Pancreas (tissue), 10 donors: ENCODE measurements at regions not wholly inside any gene's neighbourhood (a gene's known extent, or its start where the extent isn't known, plus 50 kb on each side); places are given as distances from the start of the nearest gene placed in this dataset.
A peak's percentile ranks its signal among the peaks of the same experiment; 100 is the strongest.
"Not testable (repeated sequence)": the region's sequence is repeated elsewhere in the genome, so short reads cannot be mapped to it uniquely, and the experiment has no call there.

Experiments
- ATAC-seq, 4 donors: fragments of 200-7000 bp; cut with Tn5 transposase; one replicate each; pipeline versions ENCODE4 v1.8.0 to v1.9.1; 2020; ENCODE audit warnings: mild to moderate bottlenecking in 4 of 4, moderate library complexity in 4 of 4
- DNase-seq, 6 donors: peaks; one replicate each; pipeline ENCODE4 v3.0.0-alpha.2; 2020
- FAIRE-seq: peaks from 2 replicates; lab custom pipeline; 2012; peaks lifted over from hg19 to GRCh38; lab: Jason Lieb, UNC
- H3K27ac ChIP-seq, 4 donors: fragments of 200-600 bp; sonication (generic); 1 replicate in 3 of 4; 2 replicates in 1 of 4; pipeline versions ENCODE4 v1.5.0 to v1.8.0; 2020
- H3K27me3 ChIP-seq, 4 donors: fragments of 200-600 bp; one replicate each; pipeline ENCODE4 v1.8.0; 2021
- H3K36me3 ChIP-seq, 3 donors: fragments of 200-600 bp; sonication (generic) in 1 of 3; one replicate each; pipeline versions ENCODE4 v1.5.0 to v1.8.0; 2020 to 2021
- H3K4me1 ChIP-seq, 3 donors: fragments of 200-600 bp; one replicate each; pipeline ENCODE4 v1.8.0; 2021
- H3K4me3 ChIP-seq, 4 donors: fragments of 200-600 bp; sonication (generic) in 2 of 4; one replicate each; pipeline versions ENCODE4 v1.5.0 to v1.8.0; 2020 to 2021
- H3K9me3 ChIP-seq, 4 donors: fragments of 200-600 bp; one replicate each; pipeline ENCODE4 v1.8.0; 2021
- CTCF ChIP-seq, 4 donors: fragments of 200-600 bp; sonication (generic) in 3 of 4; IDR thresholded peaks; one replicate each; pipeline versions ENCODE4 v1.5.0 to v1.8.0; 2021; ENCODE audit warnings: antibody characterized with exemption in 4 of 4
- WGBS, 2 donors: extraction: QIAGEN DNeasy Blood & Tissue Kit; methylation state at CpG; one replicate each; pipeline ENCODE4 v1.1.7; 2013; 5-methylcytosine and 5-hydroxymethylcytosine counted together
- intact Hi-C, 3 donors: fragments of 100-400 bp; cut with DNase I; formaldehyde crosslinking; loops; one replicate each; pipeline versions ENCODE4 v1.11.1 to v1.14.2; 2022
- donor health status: healthy with polysubstance abuse.
- donor health status: DM: no; HTN: no; CAD: no; lungs with moderate emphysema.
- donor health status: DM: no; HTN: no; CAD: no.
- donor health status: control.
- donor health status: control.
- donor health status: Bipolar disorder and iron deficiency.
- donor health status: DM: yes; HTN: yes; CAD: no.
- donor health status: DM: no; HTN: no; CAD: no.
- donor health status: DM: no; HTN: no; CAD: no.
- donor health status: DM: yes; HTN: yes; CAD: no.

- no peak for TF ChIP-seq CTCF (IDR thresholded peaks at IDR 0.05)
- Histone ChIP-seq H3K27me3 (no peaks in the 10 kb centered on the region), H3K4me3 (no peak overlapping the region), H3K27ac (no peak overlapping the region), H3K36me3 (no peaks in the 10 kb centered on the region), H3K4me1 (peaks cover 20 to 46% (median 32%) of the 10 kb centered on the region in 3 donors), H3K9me3 (no peaks in the 10 kb centered on the region)
- no peak for FAIRE-seq
- DNase-seq = no peak
- ATAC-seq = peak in 3 of 4 donors; percentile 16 to 59 (median 45)
- WGBS, 2 donors = 73 to 76% methylated on average over 7 of the region's 7 CpGs
- intact Hi-C loops = no loop called here
Observed at GRCh38 chr1:94755675-94756074, 64.5 kb upstream of the SLC44A3 start.

GRCh38 chr1:94755016-94755415 lies 65.1 kb upstream of the SLC44A3 start:
- H3K4me1 ChIP-seq = peaks cover 20 to 46% (median 32%) of the 10 kb centered on the region in 3 donors
- H3K27me3 ChIP-seq, H3K4me3 ChIP-seq, H3K36me3 ChIP-seq, H3K9me3 ChIP-seq, H3K27ac ChIP-seq, DNase-seq, ATAC-seq, FAIRE-seq, intact Hi-C loops: not testable (repeated sequence)
- 94% methylated on average over 3 of the region's 3 CpGs for WGBS, 2 donors

- no peaks in the 10 kb centered on the region for H3K36me3 ChIP-seq
- H3K27me3 ChIP-seq = no peaks in the 10 kb centered on the region
- intact Hi-C loops = no loop called here
- H3K9me3 ChIP-seq = no peaks in the 10 kb centered on the region
- no peak for TF ChIP-seq CTCF (IDR thresholded peaks at IDR 0.05)
- H3K27ac ChIP-seq = no peak overlapping the region
- no peak overlapping the region for H3K4me3 ChIP-seq
- ATAC-seq (no peak), DNase-seq (no peak), FAIRE-seq (no peak)
- H3K4me1 ChIP-seq = peaks cover 20 to 46% (median 32%) of the 10 kb centered on the region in 3 donors
- WGBS, 2 donors = 78 to 87% methylated on average over 4 of the region's 4 CpGs
Observed at GRCh38 chr1:94754570-94754969, 65.6 kb upstream of the SLC44A3 start.

DNA sequence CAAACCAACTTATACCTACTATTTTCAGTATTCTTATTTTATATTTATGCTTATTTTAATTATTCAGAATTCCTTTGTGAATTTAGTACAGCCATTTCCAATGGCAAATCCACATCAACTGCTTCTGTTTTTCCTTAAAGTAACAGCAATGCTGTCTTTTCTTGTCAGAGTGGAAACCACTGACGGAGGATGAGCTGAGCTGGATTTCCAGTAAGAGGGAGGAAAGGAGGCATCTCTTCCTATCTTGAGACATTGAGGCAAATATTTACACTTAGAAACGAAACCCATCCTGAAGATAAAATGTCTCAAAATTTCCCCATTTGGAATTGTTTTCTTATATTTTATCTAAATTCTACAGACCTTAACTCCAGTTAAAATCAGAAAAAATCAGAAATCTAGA lies 66.1 kb upstream of the SLC44A3 start:
- DNase-seq (no peak), FAIRE-seq (no peak), ATAC-seq (no peak)
- 63 to 68% methylated on average over 2 of the region's 2 CpGs for WGBS, 2 donors
- no peak overlapping the region for H3K4me3 ChIP-seq
- no peak for TF ChIP-seq CTCF (IDR thresholded peaks at IDR 0.05)
- intact Hi-C loops = no loop called here
- peaks cover 19 to 43% (median 28%) of the 10 kb centered on the region in 3 donors for H3K4me1 ChIP-seq
- no peaks in the 10 kb centered on the region for H3K36me3 ChIP-seq
- no peaks in the 10 kb centered on the region for H3K9me3 ChIP-seq
- peak overlapping the region in 2 of 4 donors; percentile 61 to 66 for H3K27ac ChIP-seq
- H3K27me3 ChIP-seq = no peaks in the 10 kb centered on the region

DNA sequence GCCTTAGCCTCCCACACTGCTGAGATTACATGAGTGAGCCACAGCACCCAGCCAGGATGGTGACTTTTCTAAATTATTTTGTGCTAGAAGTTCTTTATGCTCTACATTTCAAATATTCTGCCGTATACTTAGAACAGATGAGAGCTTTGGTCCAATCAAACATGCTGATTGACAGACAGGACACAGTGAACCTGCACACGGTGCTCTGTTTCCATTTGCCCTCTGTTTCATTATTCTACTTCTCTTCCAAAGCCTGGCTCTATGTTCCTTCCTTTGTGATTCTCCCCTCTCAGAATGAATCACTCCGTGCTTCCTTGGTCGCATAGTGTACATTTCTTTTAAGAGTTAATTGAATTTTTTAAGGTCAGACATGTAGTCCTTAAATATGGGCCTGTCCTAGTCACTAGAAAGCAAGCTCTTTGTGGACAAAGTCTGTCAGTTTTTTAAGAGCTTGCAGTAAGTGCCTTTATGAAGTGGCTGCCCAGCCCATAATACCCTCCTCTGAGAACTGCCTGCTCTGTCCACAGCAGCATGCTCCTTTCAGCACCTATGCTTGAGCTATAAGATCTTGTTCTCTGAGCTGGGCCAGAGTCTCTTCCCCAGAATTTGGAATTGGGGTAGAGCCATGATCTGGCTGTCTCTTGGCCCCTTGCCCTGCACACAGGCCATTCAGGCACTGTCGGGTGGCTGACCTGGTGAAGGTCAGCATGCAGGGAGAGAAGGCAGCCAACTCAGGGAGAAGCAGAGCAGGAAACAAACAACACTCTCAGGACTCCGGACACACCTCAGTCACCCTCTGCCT lies 66.8 kb upstream of the SLC44A3 start:
- WGBS, 2 donors = 30 to 51% methylated on average over 6 of the region's 6 CpGs
- no peaks in the 10 kb centered on the region for H3K36me3 ChIP-seq
- no peak overlapping the region for H3K4me3 ChIP-seq
- intact Hi-C loops = no loop called here
- no peak for FAIRE-seq
- H3K27me3 ChIP-seq = no peaks in the 10 kb centered on the region
- H3K9me3 ChIP-seq = no peaks in the 10 kb centered on the region
- peaks cover 11 to 36% (median 21%) of the 10 kb centered on the region in 3 donors for H3K4me1 ChIP-seq
- peak overlapping the region in 2 of 4 donors; percentile 61 to 66 for H3K27ac ChIP-seq
- DNase-seq = peak; percentile 50 to 79 (median 66)
- peak; percentile 84 to 89 (median 86) for ATAC-seq
- no peak for TF ChIP-seq CTCF (IDR thresholded peaks at IDR 0.05)

- FAIRE-seq, H3K36me3 ChIP-seq, ATAC-seq, H3K27ac ChIP-seq, H3K4me3 ChIP-seq, H3K9me3 ChIP-seq, H3K27me3 ChIP-seq, DNase-seq, intact Hi-C loops: not testable (repeated sequence)
- 91 to 93% methylated on average over 5 of the region's 5 CpGs for WGBS, 2 donors
- peaks cover 10 to 24% (median 14%) of the 10 kb centered on the region in 3 donors for H3K4me1 ChIP-seq
Observed at GRCh38 chr1:94751483-94751882, 68.7 kb upstream of the SLC44A3 start.
